GM23338 (cell line): ENCODE measurements at regions not wholly inside any gene's neighbourhood (a gene's known extent, or its start where the extent isn't known, plus 50 kb on each side); places are given as distances from the start of the nearest gene placed in this dataset.

Experiments
- CREB1 ChIP-seq: fragments of 250-450 bp; sonication (Bioruptor Pico); IDR thresholded peaks from 2 replicates; pipeline ENCODE4 v1.5.0; 2020; ENCODE audit warnings: low read depth, mild to moderate bottlenecking, moderate library complexity
- EZH2 ChIP-seq: fragments of 200-600 bp; sonication (generic); IDR thresholded peaks from one replicate; pipeline ENCODE4 v1.8.0; 2017; ENCODE audit warnings: antibody characterized with exemption, mild to moderate bottlenecking, low read depth; ENCODE audit not compliant: unreplicated experiment
- EZH2phosphoT487 ChIP-seq: fragments of 200-600 bp; sonication (generic); IDR thresholded peaks from one replicate; pipeline ENCODE4 v1.8.1; 2018; ENCODE audit warnings: antibody characterized with exemption; ENCODE audit not compliant: unreplicated experiment
- JUNB ChIP-seq: IDR thresholded peaks from one replicate; pipeline ENCODE4 v1.6.1; 2016; ENCODE audit warnings: antibody characterized with exemption; ENCODE audit not compliant: unreplicated experiment
- POLR2AphosphoS5 ChIP-seq: IDR thresholded peaks from 2 replicates; pipeline ENCODE4 v1.6.1; 2016; ENCODE audit warnings: antibody characterized with exemption, low read depth
- ZNF114 ChIP-seq: fragments of 250-450 bp; sonication (Bioruptor Pico); IDR thresholded peaks from 2 replicates; pipeline ENCODE4 v1.5.0; 2020; ENCODE audit warnings: mild to moderate bottlenecking, moderate library complexity
- ZNF331 ChIP-seq: fragments of 250-450 bp; sonication (Bioruptor Pico); IDR thresholded peaks from 2 replicates; pipeline ENCODE4 v1.5.0; 2020; ENCODE audit warnings: low read depth, mild to moderate bottlenecking, moderate library complexity
- TF ChIP-seq, protein P1 (sequence below), 2 experiments: fragments of 200-600 bp in 1 of 2; sonication (generic) in 1 of 2; conservative IDR thresholded peaks; 2 replicates each; pipeline versions ENCODE4 v1.5.1 to v1.6.1; 2016 to 2017; ENCODE audit warnings: antibody characterized with exemption in 2 of 2, low read depth in 2 of 2, mild to moderate bottlenecking in 2 of 2, moderate library complexity in 1 of 2
- TF ChIP-seq, protein P2 (sequence below): IDR thresholded peaks from one replicate; pipeline ENCODE4 v1.6.1; 2018; ENCODE audit warnings: antibody characterized with exemption; ENCODE audit not compliant: unreplicated experiment

DNA sequence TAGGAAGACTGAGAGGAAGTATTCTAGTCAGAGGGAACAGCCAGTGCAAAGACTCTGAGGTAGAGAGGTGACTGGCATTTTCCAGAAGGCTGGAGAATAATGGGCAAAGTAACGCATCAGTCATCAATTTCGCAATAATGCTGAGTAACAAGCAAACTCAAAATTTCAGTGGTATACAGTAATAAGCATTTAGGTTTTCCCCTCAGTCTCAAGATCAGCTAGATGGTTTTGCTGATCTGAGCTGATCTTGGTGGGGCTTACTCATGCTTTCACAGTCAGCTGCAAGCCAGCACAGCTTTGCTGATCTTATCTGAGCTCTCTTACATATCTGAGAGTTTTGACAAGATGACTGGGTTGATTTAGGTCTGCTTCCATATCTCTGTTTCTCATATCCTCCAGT, 108.7 kb downstream of the TSEN15 start:
- TF ChIP-seq EZH2 = no peak
- TF ChIP-seq, protein P1, sequence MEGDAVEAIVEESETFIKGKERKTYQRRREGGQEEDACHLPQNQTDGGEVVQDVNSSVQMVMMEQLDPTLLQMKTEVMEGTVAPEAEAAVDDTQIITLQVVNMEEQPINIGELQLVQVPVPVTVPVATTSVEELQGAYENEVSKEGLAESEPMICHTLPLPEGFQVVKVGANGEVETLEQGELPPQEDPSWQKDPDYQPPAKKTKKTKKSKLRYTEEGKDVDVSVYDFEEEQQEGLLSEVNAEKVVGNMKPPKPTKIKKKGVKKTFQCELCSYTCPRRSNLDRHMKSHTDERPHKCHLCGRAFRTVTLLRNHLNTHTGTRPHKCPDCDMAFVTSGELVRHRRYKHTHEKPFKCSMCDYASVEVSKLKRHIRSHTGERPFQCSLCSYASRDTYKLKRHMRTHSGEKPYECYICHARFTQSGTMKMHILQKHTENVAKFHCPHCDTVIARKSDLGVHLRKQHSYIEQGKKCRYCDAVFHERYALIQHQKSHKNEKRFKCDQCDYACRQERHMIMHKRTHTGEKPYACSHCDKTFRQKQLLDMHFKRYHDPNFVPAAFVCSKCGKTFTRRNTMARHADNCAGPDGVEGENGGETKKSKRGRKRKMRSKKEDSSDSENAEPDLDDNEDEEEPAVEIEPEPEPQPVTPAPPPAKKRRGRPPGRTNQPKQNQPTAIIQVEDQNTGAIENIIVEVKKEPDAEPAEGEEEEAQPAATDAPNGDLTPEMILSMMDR (conservative IDR thresholded peaks at IDR 0.05; ENCODE audit: low read depth in 2 of 2) = no peak
- TF ChIP-seq JUNB = no peak
- TF ChIP-seq POLR2AphosphoS5 = no peak
- TF ChIP-seq, protein P2, sequence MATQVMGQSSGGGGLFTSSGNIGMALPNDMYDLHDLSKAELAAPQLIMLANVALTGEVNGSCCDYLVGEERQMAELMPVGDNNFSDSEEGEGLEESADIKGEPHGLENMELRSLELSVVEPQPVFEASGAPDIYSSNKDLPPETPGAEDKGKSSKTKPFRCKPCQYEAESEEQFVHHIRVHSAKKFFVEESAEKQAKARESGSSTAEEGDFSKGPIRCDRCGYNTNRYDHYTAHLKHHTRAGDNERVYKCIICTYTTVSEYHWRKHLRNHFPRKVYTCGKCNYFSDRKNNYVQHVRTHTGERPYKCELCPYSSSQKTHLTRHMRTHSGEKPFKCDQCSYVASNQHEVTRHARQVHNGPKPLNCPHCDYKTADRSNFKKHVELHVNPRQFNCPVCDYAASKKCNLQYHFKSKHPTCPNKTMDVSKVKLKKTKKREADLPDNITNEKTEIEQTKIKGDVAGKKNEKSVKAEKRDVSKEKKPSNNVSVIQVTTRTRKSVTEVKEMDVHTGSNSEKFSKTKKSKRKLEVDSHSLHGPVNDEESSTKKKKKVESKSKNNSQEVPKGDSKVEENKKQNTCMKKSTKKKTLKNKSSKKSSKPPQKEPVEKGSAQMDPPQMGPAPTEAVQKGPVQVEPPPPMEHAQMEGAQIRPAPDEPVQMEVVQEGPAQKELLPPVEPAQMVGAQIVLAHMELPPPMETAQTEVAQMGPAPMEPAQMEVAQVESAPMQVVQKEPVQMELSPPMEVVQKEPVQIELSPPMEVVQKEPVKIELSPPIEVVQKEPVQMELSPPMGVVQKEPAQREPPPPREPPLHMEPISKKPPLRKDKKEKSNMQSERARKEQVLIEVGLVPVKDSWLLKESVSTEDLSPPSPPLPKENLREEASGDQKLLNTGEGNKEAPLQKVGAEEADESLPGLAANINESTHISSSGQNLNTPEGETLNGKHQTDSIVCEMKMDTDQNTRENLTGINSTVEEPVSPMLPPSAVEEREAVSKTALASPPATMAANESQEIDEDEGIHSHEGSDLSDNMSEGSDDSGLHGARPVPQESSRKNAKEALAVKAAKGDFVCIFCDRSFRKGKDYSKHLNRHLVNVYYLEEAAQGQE = no peak
- TF ChIP-seq ZNF331 = no peak
- TF ChIP-seq CREB1 = no peak
- no peak for TF ChIP-seq EZH2phosphoT487
- no peak for TF ChIP-seq ZNF114 (CRISPR knock-in tag)
